NT2/D1 (cell line): ENCODE measurements at regions not wholly inside any gene's neighbourhood (a gene's known extent, or its start where the extent isn't known, plus 50 kb on each side); places are given as distances from the start of the nearest gene placed in this dataset.

ENCODE experiments used
- DNase-seq: peaks from one replicate; pipeline ENCODE4 v3.0.0-alpha.2; 2011; ENCODE audit warnings: low read depth, low spot score
- H3K27me3 ChIP-seq: 2 replicates; pipeline ENCODE4 v1.6.0; 2011; ENCODE audit warnings: mild to moderate bottlenecking; ENCODE audit not compliant: insufficient read length, insufficient read depth
- H3K36me3 ChIP-seq: 2 replicates; pipeline ENCODE4 v1.6.1; 2011; ENCODE audit warnings: mild to moderate bottlenecking, low read length, mixed read lengths; ENCODE audit not compliant: insufficient read depth, insufficient read length
- H3K4me1 ChIP-seq: 2 replicates; pipeline ENCODE4 v1.5.1; 2011; ENCODE audit not compliant: insufficient read depth, insufficient read length
- H3K4me3 ChIP-seq: 2 replicates; pipeline ENCODE4 v1.5.1; 2011; ENCODE audit warnings: low read depth; ENCODE audit not compliant: insufficient read length
- H3K9ac ChIP-seq: 2 replicates; pipeline ENCODE4 v1.6.0; 2011; ENCODE audit warnings: low read depth; ENCODE audit not compliant: insufficient read length
- H3K9me3 ChIP-seq: 2 replicates; pipeline ENCODE4 v1.5.1; 2011; ENCODE audit warnings: mild to moderate bottlenecking, low read length; ENCODE audit not compliant: insufficient read depth
- SUZ12 ChIP-seq: IDR thresholded peaks from 2 replicates; pipeline ENCODE4 v1.6.1; 2011; ENCODE audit not compliant: insufficient read length, insufficient read depth; ENCODE audit errors: extremely low read depth
- YY1 ChIP-seq: IDR thresholded peaks from 2 replicates; pipeline ENCODE4 v1.6.1; 2011; ENCODE audit not compliant: insufficient read length, insufficient read depth
- ZNF274 ChIP-seq: IDR thresholded peaks from 2 replicates; pipeline ENCODE4 v1.6.1; 2011; ENCODE audit warnings: mild to moderate bottlenecking, low read depth, low read length

DNA sequence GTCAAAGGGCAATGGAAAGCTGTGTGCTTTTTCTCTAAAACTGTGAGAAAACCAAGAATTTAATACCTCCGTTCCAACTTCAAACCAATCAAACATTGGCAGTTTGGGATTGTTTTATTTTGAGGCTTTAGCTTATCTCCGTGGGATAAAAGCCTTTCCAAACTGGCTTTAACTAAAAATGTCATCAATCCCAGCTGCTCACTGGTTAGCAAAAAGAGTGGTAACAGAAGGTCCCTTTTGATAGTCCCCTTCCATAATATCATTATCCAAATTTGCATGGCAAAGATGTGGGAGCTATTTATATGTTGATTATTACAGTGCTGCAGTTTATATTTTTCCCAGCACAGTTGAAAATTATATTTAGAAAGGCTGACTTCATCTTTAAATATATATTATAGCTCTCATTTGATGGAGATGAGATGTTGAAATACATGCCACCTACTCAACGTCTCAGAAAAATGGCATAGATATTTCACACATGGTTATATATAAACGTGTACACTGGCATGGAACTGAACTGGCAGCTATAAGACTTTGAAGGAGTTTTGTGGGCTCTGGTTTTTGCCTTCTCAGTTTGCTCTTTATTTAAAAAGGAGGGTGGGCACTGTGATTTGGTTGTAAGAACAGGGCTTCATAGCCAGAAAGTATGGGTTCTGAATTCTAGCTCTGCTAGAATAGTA is 707.1 kb upstream of the SLIT2 start:
- H3K27me3 ChIP-seq = no peaks in the 10 kb centered on the region
- no peaks in the 10 kb centered on the region for H3K36me3 ChIP-seq
- DNase-seq = no peak
- no peak overlapping the region for H3K4me3 ChIP-seq
- no peak overlapping the region for H3K9ac ChIP-seq
- H3K4me1 ChIP-seq = no peaks in the 10 kb centered on the region
- H3K9me3 ChIP-seq = no peaks in the 10 kb centered on the region
- TF ChIP-seq ZNF274 (no peak), YY1 (no peak), SUZ12 (no peak)

DNA sequence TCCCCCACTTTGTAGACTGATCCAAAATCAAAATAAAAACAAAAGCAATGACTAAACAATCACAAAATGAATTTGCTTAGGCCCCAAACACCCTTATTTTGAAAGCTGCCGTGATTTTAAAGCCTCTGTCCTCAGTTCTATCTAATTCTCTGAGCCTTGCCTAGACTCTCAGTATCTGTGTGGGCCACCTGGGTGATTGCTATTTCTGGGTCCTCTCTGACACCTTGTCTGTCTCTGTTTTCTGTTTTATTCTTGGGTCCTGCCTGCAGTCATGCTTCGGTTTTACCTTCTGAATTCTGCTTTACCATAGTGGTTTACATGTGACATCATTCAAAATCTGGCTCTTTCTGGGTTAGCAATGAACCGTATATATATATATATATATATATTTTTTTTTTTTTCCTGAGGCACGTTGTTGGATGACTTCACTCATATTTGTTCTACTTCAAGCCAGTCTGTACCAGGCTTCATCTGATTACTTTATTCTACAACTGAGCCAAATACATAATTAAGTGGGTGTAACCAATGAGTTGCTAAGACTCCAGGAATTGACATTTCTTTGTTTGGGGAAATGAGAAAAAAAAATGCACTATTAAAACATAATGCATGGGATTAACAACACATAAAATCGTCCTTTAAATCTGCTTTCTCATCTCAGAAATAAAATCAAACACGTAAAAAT is 710.7 kb upstream of the SLIT2 start:
- no peaks in the 10 kb centered on the region for H3K9me3 ChIP-seq
- no peak overlapping the region for H3K4me3 ChIP-seq
- H3K36me3 ChIP-seq = no peaks in the 10 kb centered on the region
- H3K27me3 ChIP-seq = no peaks in the 10 kb centered on the region
- H3K9ac ChIP-seq = no peak overlapping the region
- no peak for DNase-seq
- H3K4me1 ChIP-seq = no peaks in the 10 kb centered on the region
- TF ChIP-seq ZNF274 (no peak), YY1 (no peak), SUZ12 (no peak)

DNA sequence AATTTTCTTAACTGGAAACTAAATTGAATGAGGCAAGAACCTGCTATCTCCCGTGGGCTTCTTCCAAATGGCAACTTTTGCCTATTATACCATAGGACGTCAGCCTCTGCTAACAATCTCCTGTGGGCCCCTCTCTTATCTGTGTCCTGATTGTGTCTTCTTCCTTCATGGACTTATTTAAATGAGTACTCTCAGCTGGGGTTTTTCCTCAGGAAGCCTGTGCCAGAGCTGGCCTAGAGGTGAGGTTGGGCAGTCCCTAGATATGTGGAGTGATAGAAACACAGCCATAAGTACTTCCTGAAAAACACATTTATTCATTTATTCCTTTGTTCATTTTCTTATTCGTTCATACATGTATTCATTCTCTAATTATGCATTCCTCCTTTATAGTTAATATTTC is 712.5 kb upstream of the SLIT2 start:
- no peaks in the 10 kb centered on the region for H3K36me3 ChIP-seq
- H3K9me3 ChIP-seq = no peaks in the 10 kb centered on the region
- no peaks in the 10 kb centered on the region for H3K4me1 ChIP-seq
- no peaks in the 10 kb centered on the region for H3K27me3 ChIP-seq
- no peak overlapping the region for H3K9ac ChIP-seq
- H3K4me3 ChIP-seq = no peak overlapping the region
- TF ChIP-seq ZNF274 (no peak), YY1 (no peak), SUZ12 (no peak)
- DNase-seq = no peak

DNA sequence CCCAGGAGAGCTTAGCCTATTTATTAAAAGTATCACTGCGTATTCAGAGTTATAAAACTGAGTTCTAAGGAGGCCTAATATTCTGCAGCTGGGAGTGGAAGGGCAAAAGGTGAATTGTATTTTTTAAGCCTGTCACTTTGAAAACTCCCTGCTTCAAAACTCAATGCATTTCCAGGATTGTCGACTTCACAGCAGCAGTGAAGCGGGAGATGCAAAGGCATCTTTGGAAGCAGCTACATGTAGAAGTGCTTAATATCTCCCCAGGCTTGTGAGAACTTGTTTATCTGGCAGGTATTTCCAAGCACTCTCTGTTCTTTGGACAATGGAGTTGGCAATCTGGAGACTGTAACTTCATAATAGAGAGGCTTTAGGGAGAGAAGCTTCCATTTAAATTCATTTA is 717.5 kb upstream of the SLIT2 start:
- Histone ChIP-seq H3K9ac (no peak overlapping the region), H3K27me3 (no peaks in the 10 kb centered on the region), H3K36me3 (no peaks in the 10 kb centered on the region), H3K4me3 (no peak overlapping the region), H3K9me3 (no peaks in the 10 kb centered on the region), H3K4me1 (no peaks in the 10 kb centered on the region)
- DNase-seq = no peak
- TF ChIP-seq SUZ12 (no peak), YY1 (no peak), ZNF274 (no peak)

DNA sequence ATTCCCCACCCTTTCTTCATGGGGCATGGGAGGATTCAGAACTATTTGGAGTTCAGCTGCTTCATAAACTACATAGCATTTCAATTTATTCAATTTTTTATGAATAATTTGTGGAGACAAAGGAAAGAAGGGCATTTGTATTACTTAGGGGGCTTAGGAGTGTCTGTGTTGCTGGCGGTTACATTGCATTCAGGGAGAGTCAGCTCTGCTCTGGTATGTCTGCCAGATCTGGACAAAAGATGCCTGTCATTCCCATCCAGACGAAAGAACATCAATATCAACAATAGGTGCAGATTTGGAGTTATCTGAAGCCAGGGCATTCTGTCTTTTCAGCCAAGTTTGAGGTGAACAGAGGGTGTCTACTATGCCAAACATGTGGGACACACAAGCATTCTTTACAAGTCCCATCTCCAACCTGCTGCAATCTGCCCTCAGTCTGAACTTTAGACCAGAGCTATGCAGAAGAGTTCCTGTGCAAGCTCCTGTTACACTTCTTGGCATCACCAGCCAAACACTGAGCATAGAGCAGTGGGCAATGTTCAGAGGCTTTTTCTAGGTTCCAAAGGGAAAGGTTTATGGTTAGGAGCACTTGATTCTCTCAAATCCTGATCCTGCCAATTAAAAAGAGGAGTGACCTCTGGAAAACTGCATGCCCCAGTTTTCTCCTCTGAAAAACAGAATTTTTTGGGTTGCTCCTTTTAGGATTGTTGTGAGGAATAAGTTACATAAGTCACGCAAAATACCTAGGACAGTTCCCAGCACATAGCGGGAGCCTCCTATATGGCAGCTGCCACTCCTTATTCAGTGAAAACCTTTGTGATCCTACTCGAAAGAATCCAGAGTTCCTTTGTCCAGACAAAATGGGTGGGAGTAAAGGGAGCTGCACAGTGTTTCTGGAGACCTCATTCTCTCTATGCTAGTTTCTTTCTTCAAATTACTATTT is 719.5 kb upstream of the SLIT2 start:
- H3K9me3 ChIP-seq = no peaks in the 10 kb centered on the region
- H3K4me3 ChIP-seq = no peak overlapping the region
- no peak overlapping the region for H3K9ac ChIP-seq
- no peaks in the 10 kb centered on the region for H3K36me3 ChIP-seq
- TF ChIP-seq ZNF274 (no peak), YY1 (no peak)
- no peak for DNase-seq
- no peaks in the 10 kb centered on the region for H3K27me3 ChIP-seq
- no peaks in the 10 kb centered on the region for H3K4me1 ChIP-seq

DNA sequence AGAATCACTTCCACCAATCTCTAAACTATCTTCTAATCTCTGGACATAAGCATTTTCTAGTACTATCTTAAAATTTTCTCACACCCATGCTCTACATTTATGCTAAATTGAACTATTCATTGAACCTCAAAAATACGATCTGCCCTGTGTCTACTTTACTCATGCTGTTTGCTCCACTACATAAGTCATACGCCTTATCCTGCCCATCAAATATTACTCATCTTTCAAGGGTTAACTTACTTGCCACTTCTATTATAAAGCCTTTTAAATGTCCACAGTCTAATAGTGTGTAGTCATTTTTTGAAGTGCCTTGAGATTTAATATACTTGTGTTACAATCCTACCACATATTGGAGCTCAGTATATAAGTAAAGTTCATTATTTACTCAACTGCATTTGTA is 727.7 kb upstream of the SLIT2 start:
- DNase-seq = no peak
- H3K4me1 ChIP-seq = no peaks in the 10 kb centered on the region
- TF ChIP-seq YY1 = no peak
- no peak for TF ChIP-seq ZNF274
- TF ChIP-seq SUZ12 = no peak
- no peaks in the 10 kb centered on the region for H3K27me3 ChIP-seq
- no peaks in the 10 kb centered on the region for H3K9me3 ChIP-seq
- no peak overlapping the region for H3K4me3 ChIP-seq
- no peak overlapping the region for H3K9ac ChIP-seq
- H3K36me3 ChIP-seq = no peaks in the 10 kb centered on the region

DNA sequence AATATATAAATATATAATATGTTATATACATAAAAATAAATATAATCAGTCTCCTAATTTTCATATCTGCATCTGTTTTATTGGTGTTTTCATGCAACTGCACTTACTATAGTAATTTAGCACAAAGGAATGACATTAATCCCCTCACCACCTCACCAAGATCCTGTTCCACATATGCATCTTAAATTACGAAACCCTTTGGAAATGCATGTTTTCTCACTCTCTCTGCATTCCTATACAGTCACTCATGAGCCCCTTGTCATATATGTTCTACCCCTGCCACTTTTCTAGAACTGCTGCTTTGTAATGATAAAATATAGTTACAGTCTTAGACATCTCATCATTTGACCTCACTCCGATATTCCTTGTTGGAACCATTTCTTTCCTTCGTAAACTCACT is 728.7 kb upstream of the SLIT2 start:
- H3K27me3 ChIP-seq = no peaks in the 10 kb centered on the region
- H3K9me3 ChIP-seq = no peaks in the 10 kb centered on the region
- no peaks in the 10 kb centered on the region for H3K36me3 ChIP-seq
- no peaks in the 10 kb centered on the region for H3K4me1 ChIP-seq
- DNase-seq = no peak
- TF ChIP-seq SUZ12 (no peak), YY1 (no peak), ZNF274 (no peak)
- H3K4me3 ChIP-seq = no peak overlapping the region
- H3K9ac ChIP-seq = no peak overlapping the region
